ENCODE measurements at regions not wholly inside any gene's neighbourhood (a gene's known extent, or its start where the extent isn't known, plus 50 kb on each side); places are given as distances from the start of the nearest gene placed in this dataset.

DNA sequence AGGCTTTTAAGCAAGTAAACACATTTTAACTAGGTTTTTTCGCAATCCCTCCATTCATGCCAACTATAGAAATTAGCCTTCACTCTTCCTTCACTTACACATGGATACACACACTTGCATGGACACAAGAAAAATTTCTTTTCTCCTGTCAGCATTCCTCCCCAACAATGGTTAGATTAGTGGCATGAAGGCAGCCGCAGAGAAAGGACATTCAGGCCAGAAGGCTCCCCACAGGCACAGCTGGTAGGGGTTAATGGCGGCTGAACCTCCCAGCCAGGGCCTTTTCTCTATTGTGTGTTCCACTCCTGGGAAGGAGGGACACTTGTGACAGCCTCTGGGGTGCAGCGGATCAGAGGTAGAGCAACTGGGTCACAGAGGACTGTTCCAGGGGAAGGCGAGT is 255.0 kb upstream of the SP8 start:
- Histone ChIP-seq H3K27me3 (ENCODE audit: control insufficient read depth in 3 of 3, insufficient read depth in 3 of 3, low read depth in 1 of 3, low read length in 3 of 3) (peaks cover 0 to 56% (median 0%) of the 10 kb centered on the region in 3 experiments), H4K8ac (ENCODE audit: low read depth, low read length) (no peak overlapping the region), H3K18ac (ENCODE audit: low read length) (no peak overlapping the region), H3K36me3 (replicated peaks in 1 of 2; ENCODE audit: control insufficient read depth in 2 of 2, insufficient read depth in 2 of 2, low read length in 2 of 2) (no peaks in the 10 kb centered on the region), H4K91ac (ENCODE audit: low read depth, low read length, poor library complexity) (no peak overlapping the region), H3K4me2 (ENCODE audit: insufficient read depth, low read length, poor library complexity, severe bottlenecking) (no peak overlapping the region), H2BK120ac (ENCODE audit: low read depth, low read length) (no peak overlapping the region), H3K9ac (ENCODE audit: low read depth, low read length, poor library complexity) (no peak overlapping the region), H3K4me1 (ENCODE audit: control insufficient read depth in 2 of 2, insufficient read depth in 1 of 2, low read depth in 1 of 2, low read length in 2 of 2) (peaks cover 20 to 30% of the 10 kb centered on the region in 2 donors), H2BK12ac (ENCODE audit: low read length) (no peak overlapping the region), H2AFZ (ENCODE audit: low read length) (no peak overlapping the region), H3K27ac (replicated peaks; ENCODE audit: low read length) (peak overlapping the region; percentile 97), H3K79me1 (ENCODE audit: low read depth, low read length) (no peaks in the 10 kb centered on the region), H2BK5ac (ENCODE audit: low read length) (no peak overlapping the region), H3K14ac (ENCODE audit: low read length) (no peak overlapping the region), H2BK15ac (ENCODE audit: low read length) (no peak overlapping the region), H3K4ac (ENCODE audit: low read length) (no peak overlapping the region), H3K23ac (ENCODE audit: low read depth, low read length, poor library complexity) (no peak overlapping the region), H3K4me3 (ENCODE audit: low read length in 2 of 2) (no peak overlapping the region), H2AK5ac (ENCODE audit: low read depth, low read length) (no peak overlapping the region), H3K9me3 (replicated peaks in 1 of 2; ENCODE audit: control insufficient read depth in 2 of 2, insufficient read depth in 1 of 2, low read depth in 1 of 2, low read length in 2 of 2) (peaks cover 0 to 6% of the 10 kb centered on the region in 2 donors)
- no CpG with 5 or more reads among the region's 5 CpGs for WGBS, 2 donors (ENCODE audit: extremely low coverage in 2 of 2, insufficient read length in 2 of 2, insufficient replicate concordance in 1 of 2)
- DNase-seq (ENCODE audit: low spot score), result peak; percentile 93

- H3K18ac ChIP-seq (ENCODE audit: low read length), result no peak overlapping the region
- no CpG with 5 or more reads among the region's 4 CpGs for WGBS, 2 donors (ENCODE audit: extremely low coverage in 2 of 2, insufficient read length in 2 of 2, insufficient replicate concordance in 1 of 2)
- H2BK12ac ChIP-seq (ENCODE audit: low read length), result no peak overlapping the region
- no peak overlapping the region for H4K8ac ChIP-seq (ENCODE audit: low read depth, low read length)
- H3K9me3 ChIP-seq (replicated peaks in 1 of 2; ENCODE audit: control insufficient read depth in 2 of 2, insufficient read depth in 1 of 2, low read depth in 1 of 2, low read length in 2 of 2), result peaks cover 0 to 3% of the 10 kb centered on the region in 2 donors
- H3K4ac ChIP-seq (ENCODE audit: low read length), result no peak overlapping the region
- H2BK120ac ChIP-seq (ENCODE audit: low read depth, low read length), result no peak overlapping the region
- no peak overlapping the region for H2BK5ac ChIP-seq (ENCODE audit: low read length)
- no peak overlapping the region for H2BK15ac ChIP-seq (ENCODE audit: low read length)
- H3K36me3 ChIP-seq (replicated peaks in 1 of 2; ENCODE audit: control insufficient read depth in 2 of 2, insufficient read depth in 2 of 2, low read length in 2 of 2), result no peaks in the 10 kb centered on the region
- H2AFZ ChIP-seq (ENCODE audit: low read length), result no peak overlapping the region
- H3K4me1 ChIP-seq (ENCODE audit: control insufficient read depth in 2 of 2, insufficient read depth in 1 of 2, low read depth in 1 of 2, low read length in 2 of 2), result peaks cover 22 to 30% of the 10 kb centered on the region in 2 donors
- no peak overlapping the region for H3K14ac ChIP-seq (ENCODE audit: low read length)
- no peak overlapping the region for H3K4me3 ChIP-seq (ENCODE audit: low read length in 2 of 2)
- no peaks in the 10 kb centered on the region for H3K79me1 ChIP-seq (ENCODE audit: low read depth, low read length)
- no peak overlapping the region for H3K27ac ChIP-seq (replicated peaks; ENCODE audit: low read length)
- no peak overlapping the region for H2AK5ac ChIP-seq (ENCODE audit: low read depth, low read length)
- H4K91ac ChIP-seq (ENCODE audit: low read depth, low read length, poor library complexity), result no peak overlapping the region
- no peak overlapping the region for H3K4me2 ChIP-seq (ENCODE audit: insufficient read depth, low read length, poor library complexity, severe bottlenecking)
- H3K27me3 ChIP-seq (ENCODE audit: control insufficient read depth in 3 of 3, insufficient read depth in 3 of 3, low read depth in 1 of 3, low read length in 3 of 3), result peaks cover 0 to 68% (median 0%) of the 10 kb centered on the region in 3 experiments
- no peak overlapping the region for H3K23ac ChIP-seq (ENCODE audit: low read depth, low read length, poor library complexity)
- H3K9ac ChIP-seq (ENCODE audit: low read depth, low read length, poor library complexity), result no peak overlapping the region
- no peak for DNase-seq (ENCODE audit: low spot score)
Measured at GRCh38 chr7:21044384-21044783, 257.7 kb upstream of the SP8 start.

- H4K91ac ChIP-seq (ENCODE audit: low read depth, low read length, poor library complexity), result no peak overlapping the region
- no peak overlapping the region for H2BK5ac ChIP-seq (ENCODE audit: low read length)
- H3K79me1 ChIP-seq (ENCODE audit: low read depth, low read length), result no peaks in the 10 kb centered on the region
- H3K9ac ChIP-seq (ENCODE audit: low read depth, low read length, poor library complexity), result no peak overlapping the region
- H3K4me1 ChIP-seq (ENCODE audit: control insufficient read depth in 2 of 2, insufficient read depth in 1 of 2, low read depth in 1 of 2, low read length in 2 of 2), result peaks cover 19 to 30% of the 10 kb centered on the region in 2 donors
- peaks cover 0 to 68% (median 0%) of the 10 kb centered on the region in 3 experiments for H3K27me3 ChIP-seq (ENCODE audit: control insufficient read depth in 3 of 3, insufficient read depth in 3 of 3, low read depth in 1 of 3, low read length in 3 of 3)
- no peak overlapping the region for H3K18ac ChIP-seq (ENCODE audit: low read length)
- no peak overlapping the region for H4K8ac ChIP-seq (ENCODE audit: low read depth, low read length)
- no peak for DNase-seq (ENCODE audit: low spot score)
- H2AFZ ChIP-seq (ENCODE audit: low read length), result peak overlapping the region; percentile 8
- H3K9me3 ChIP-seq (replicated peaks in 1 of 2; ENCODE audit: control insufficient read depth in 2 of 2, insufficient read depth in 1 of 2, low read depth in 1 of 2, low read length in 2 of 2), result no peaks in the 10 kb centered on the region
- H3K14ac ChIP-seq (ENCODE audit: low read length), result no peak overlapping the region
- H3K27ac ChIP-seq (replicated peaks; ENCODE audit: low read length), result no peak overlapping the region
- no peak overlapping the region for H2AK5ac ChIP-seq (ENCODE audit: low read depth, low read length)
- H3K23ac ChIP-seq (ENCODE audit: low read depth, low read length, poor library complexity), result no peak overlapping the region
- H3K36me3 ChIP-seq (replicated peaks in 1 of 2; ENCODE audit: control insufficient read depth in 2 of 2, insufficient read depth in 2 of 2, low read length in 2 of 2), result no peaks in the 10 kb centered on the region
- no peak overlapping the region for H3K4me3 ChIP-seq (ENCODE audit: low read length in 2 of 2)
- H2BK15ac ChIP-seq (ENCODE audit: low read length), result no peak overlapping the region
- H2BK12ac ChIP-seq (ENCODE audit: low read length), result no peak overlapping the region
- no peak overlapping the region for H3K4ac ChIP-seq (ENCODE audit: low read length)
- no peak overlapping the region for H3K4me2 ChIP-seq (ENCODE audit: insufficient read depth, low read length, poor library complexity, severe bottlenecking)
- no CpG with 5 or more reads among the region's 10 CpGs for WGBS, 2 donors (ENCODE audit: extremely low coverage in 2 of 2, insufficient read length in 2 of 2, insufficient replicate concordance in 1 of 2)
- no peak overlapping the region for H2BK120ac ChIP-seq (ENCODE audit: low read depth, low read length)
Measured at GRCh38 chr7:21044913-21045568, 258.4 kb upstream of the SP8 start.

- Histone ChIP-seq H3K36me3 (replicated peaks in 1 of 2; ENCODE audit: control insufficient read depth in 2 of 2, insufficient read depth in 2 of 2, low read length in 2 of 2) (no peaks in the 10 kb centered on the region), H3K4me2 (ENCODE audit: insufficient read depth, low read length, poor library complexity, severe bottlenecking) (no peak overlapping the region), H4K8ac (ENCODE audit: low read depth, low read length) (no peak overlapping the region), H2AFZ (ENCODE audit: low read length) (no peak overlapping the region), H3K14ac (ENCODE audit: low read length) (no peak overlapping the region), H3K4ac (ENCODE audit: low read length) (no peak overlapping the region), H2AK5ac (ENCODE audit: low read depth, low read length) (no peak overlapping the region), H2BK120ac (ENCODE audit: low read depth, low read length) (no peak overlapping the region), H3K27me3 (ENCODE audit: control insufficient read depth in 3 of 3, insufficient read depth in 3 of 3, low read depth in 1 of 3, low read length in 3 of 3) (peaks cover 0 to 44% (median 0%) of the 10 kb centered on the region in 3 experiments), H2BK12ac (ENCODE audit: low read length) (no peak overlapping the region), H3K27ac (replicated peaks; ENCODE audit: low read length) (no peak overlapping the region), H3K79me1 (ENCODE audit: low read depth, low read length) (no peaks in the 10 kb centered on the region), H2BK5ac (ENCODE audit: low read length) (no peak overlapping the region), H3K4me1 (ENCODE audit: control insufficient read depth in 2 of 2, insufficient read depth in 1 of 2, low read depth in 1 of 2, low read length in 2 of 2) (peaks cover 0 to 1% of the 10 kb centered on the region in 2 donors), H3K9me3 (replicated peaks in 1 of 2; ENCODE audit: control insufficient read depth in 2 of 2, insufficient read depth in 1 of 2, low read depth in 1 of 2, low read length in 2 of 2) (no peaks in the 10 kb centered on the region), H3K9ac (ENCODE audit: low read depth, low read length, poor library complexity) (no peak overlapping the region), H2BK15ac (ENCODE audit: low read length) (no peak overlapping the region), H3K18ac (ENCODE audit: low read length) (no peak overlapping the region), H4K91ac (ENCODE audit: low read depth, low read length, poor library complexity) (no peak overlapping the region), H3K4me3 (ENCODE audit: low read length in 2 of 2) (no peak overlapping the region), H3K23ac (ENCODE audit: low read depth, low read length, poor library complexity) (no peak overlapping the region)
- DNase-seq (ENCODE audit: low spot score), result no peak
- no CpG with 5 or more reads among the region's 3 CpGs for WGBS, 2 donors (ENCODE audit: extremely low coverage in 2 of 2, insufficient read length in 2 of 2, insufficient replicate concordance in 1 of 2)
Measured at GRCh38 chr7:21051865-21052264, 265.2 kb upstream of the SP8 start.
